SU-DHL-6 (cell line): ENCODE measurements at regions not wholly inside any gene's neighbourhood (a gene's known extent, or its start where the extent isn't known, plus 50 kb on each side); places are given as distances from the start of the nearest gene placed in this dataset.

Experiments used
- CTCF ChIP-seq: fragments of 200-600 bp; sonication (generic); IDR thresholded peaks from one replicate; pipeline ENCODE4 v1.5.1; 2017; ENCODE audit warnings: antibody characterized with exemption, mild to moderate bottlenecking, low read length, moderate library complexity; ENCODE audit not compliant: insufficient read depth, poor library complexity, severe bottlenecking
- EZH2phosphoT487 ChIP-seq: fragments of 200-600 bp; sonication (generic), shearing (Covaris generic); conservative IDR thresholded peaks from 2 replicates; pipeline ENCODE4 v1.6.1; 2018; ENCODE audit warnings: mild to moderate bottlenecking, antibody characterized with exemption, low read length, moderate library complexity, mixed read lengths

GRCh38 chr3:40847551-40847992, 322.8 kb downstream of the ZNF621 start:
- TF ChIP-seq EZH2phosphoT487 (no peak), CTCF (no peak)
